WTC11 (cell line): ENCODE measurements at regions not wholly inside any gene's neighbourhood (a gene's known extent, or its start where the extent isn't known, plus 50 kb on each side); places are given as distances from the start of the nearest gene placed in this dataset.

Experiments used
- ARID4B ChIP-seq: sonication (generic); formaldehyde crosslinking; IDR thresholded peaks from 2 replicates; pipeline ENCODE4 v1.8.0; 2023; ENCODE audit warnings: missing genetic modification reagents, mild to moderate bottlenecking, borderline replicate concordance
- FOXJ3 ChIP-seq: sonication (generic); formaldehyde crosslinking; IDR thresholded peaks from 2 replicates; pipeline ENCODE4 v1.9.0; 2021; ENCODE audit warnings: missing genetic modification reagents, mild to moderate bottlenecking, borderline replicate concordance
- IRF2 ChIP-seq: sonication (generic); formaldehyde crosslinking; IDR thresholded peaks from 2 replicates; pipeline ENCODE4 v1.8.0; 2022; ENCODE audit warnings: low read depth, missing genetic modification reagents, borderline replicate concordance
- NR2C2 ChIP-seq: sonication (generic); formaldehyde crosslinking; IDR thresholded peaks from 2 replicates; pipeline ENCODE4 v1.8.0; 2022; ENCODE audit warnings: mild to moderate bottlenecking, missing genetic modification reagents
- USF2 ChIP-seq: sonication (generic); formaldehyde crosslinking; IDR thresholded peaks from 2 replicates; pipeline ENCODE4 v1.8.1; 2023; ENCODE audit warnings: mild to moderate bottlenecking, missing genetic modification reagents, moderate library complexity
- TF ChIP-seq, protein P1 (sequence below): fragments of 200-600 bp; IDR thresholded peaks from 2 replicates; pipeline ENCODE4 v1.8.0; 2022; ENCODE audit warnings: antibody characterized with exemption
- TF ChIP-seq, protein P2 (sequence below): sonication (generic); formaldehyde crosslinking; IDR thresholded peaks from 2 replicates; pipeline ENCODE4 v1.8.1; 2023; ENCODE audit warnings: mild to moderate bottlenecking, missing genetic modification reagents, borderline replicate concordance
- TF ChIP-seq, protein P3 (sequence below): sonication (generic); formaldehyde crosslinking; IDR thresholded peaks from 2 replicates; pipeline ENCODE4 v1.8.1; 2023; ENCODE audit warnings: mild to moderate bottlenecking, missing genetic modification reagents
- TF ChIP-seq, protein P4 (sequence below): fragments of 250-450 bp; sonication (Bioruptor Pico); IDR thresholded peaks from 2 replicates; pipeline ENCODE4 v2.1.2; 2022; ENCODE audit warnings: mild to moderate bottlenecking, moderate library complexity
- TF ChIP-seq, protein P5 (sequence below): sonication (generic); formaldehyde crosslinking; IDR thresholded peaks from 2 replicates; pipeline ENCODE4 v1.8.0; 2022; ENCODE audit warnings: mild to moderate bottlenecking, missing genetic modification reagents

GRCh38 chr9:23438299-23438907 is 387.6 kb downstream of the ELAVL2 start:
- TF ChIP-seq, protein P1, sequence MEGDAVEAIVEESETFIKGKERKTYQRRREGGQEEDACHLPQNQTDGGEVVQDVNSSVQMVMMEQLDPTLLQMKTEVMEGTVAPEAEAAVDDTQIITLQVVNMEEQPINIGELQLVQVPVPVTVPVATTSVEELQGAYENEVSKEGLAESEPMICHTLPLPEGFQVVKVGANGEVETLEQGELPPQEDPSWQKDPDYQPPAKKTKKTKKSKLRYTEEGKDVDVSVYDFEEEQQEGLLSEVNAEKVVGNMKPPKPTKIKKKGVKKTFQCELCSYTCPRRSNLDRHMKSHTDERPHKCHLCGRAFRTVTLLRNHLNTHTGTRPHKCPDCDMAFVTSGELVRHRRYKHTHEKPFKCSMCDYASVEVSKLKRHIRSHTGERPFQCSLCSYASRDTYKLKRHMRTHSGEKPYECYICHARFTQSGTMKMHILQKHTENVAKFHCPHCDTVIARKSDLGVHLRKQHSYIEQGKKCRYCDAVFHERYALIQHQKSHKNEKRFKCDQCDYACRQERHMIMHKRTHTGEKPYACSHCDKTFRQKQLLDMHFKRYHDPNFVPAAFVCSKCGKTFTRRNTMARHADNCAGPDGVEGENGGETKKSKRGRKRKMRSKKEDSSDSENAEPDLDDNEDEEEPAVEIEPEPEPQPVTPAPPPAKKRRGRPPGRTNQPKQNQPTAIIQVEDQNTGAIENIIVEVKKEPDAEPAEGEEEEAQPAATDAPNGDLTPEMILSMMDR, result no peak
- TF ChIP-seq USF2 (CRISPR knock-in tag) (no peak), NR2C2 (CRISPR knock-in tag) (no peak), FOXJ3 (no peak), ARID4B (no peak), IRF2 (CRISPR knock-in tag) (no peak)
- TF ChIP-seq, protein P2, sequence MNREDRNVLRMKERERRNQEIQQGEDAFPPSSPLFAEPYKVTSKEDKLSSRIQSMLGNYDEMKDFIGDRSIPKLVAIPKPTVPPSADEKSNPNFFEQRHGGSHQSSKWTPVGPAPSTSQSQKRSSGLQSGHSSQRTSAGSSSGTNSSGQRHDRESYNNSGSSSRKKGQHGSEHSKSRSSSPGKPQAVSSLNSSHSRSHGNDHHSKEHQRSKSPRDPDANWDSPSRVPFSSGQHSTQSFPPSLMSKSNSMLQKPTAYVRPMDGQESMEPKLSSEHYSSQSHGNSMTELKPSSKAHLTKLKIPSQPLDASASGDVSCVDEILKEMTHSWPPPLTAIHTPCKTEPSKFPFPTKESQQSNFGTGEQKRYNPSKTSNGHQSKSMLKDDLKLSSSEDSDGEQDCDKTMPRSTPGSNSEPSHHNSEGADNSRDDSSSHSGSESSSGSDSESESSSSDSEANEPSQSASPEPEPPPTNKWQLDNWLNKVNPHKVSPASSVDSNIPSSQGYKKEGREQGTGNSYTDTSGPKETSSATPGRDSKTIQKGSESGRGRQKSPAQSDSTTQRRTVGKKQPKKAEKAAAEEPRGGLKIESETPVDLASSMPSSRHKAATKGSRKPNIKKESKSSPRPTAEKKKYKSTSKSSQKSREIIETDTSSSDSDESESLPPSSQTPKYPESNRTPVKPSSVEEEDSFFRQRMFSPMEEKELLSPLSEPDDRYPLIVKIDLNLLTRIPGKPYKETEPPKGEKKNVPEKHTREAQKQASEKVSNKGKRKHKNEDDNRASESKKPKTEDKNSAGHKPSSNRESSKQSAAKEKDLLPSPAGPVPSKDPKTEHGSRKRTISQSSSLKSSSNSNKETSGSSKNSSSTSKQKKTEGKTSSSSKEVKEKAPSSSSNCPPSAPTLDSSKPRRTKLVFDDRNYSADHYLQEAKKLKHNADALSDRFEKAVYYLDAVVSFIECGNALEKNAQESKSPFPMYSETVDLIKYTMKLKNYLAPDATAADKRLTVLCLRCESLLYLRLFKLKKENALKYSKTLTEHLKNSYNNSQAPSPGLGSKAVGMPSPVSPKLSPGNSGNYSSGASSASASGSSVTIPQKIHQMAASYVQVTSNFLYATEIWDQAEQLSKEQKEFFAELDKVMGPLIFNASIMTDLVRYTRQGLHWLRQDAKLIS, result no peak
- TF ChIP-seq, protein P3, sequence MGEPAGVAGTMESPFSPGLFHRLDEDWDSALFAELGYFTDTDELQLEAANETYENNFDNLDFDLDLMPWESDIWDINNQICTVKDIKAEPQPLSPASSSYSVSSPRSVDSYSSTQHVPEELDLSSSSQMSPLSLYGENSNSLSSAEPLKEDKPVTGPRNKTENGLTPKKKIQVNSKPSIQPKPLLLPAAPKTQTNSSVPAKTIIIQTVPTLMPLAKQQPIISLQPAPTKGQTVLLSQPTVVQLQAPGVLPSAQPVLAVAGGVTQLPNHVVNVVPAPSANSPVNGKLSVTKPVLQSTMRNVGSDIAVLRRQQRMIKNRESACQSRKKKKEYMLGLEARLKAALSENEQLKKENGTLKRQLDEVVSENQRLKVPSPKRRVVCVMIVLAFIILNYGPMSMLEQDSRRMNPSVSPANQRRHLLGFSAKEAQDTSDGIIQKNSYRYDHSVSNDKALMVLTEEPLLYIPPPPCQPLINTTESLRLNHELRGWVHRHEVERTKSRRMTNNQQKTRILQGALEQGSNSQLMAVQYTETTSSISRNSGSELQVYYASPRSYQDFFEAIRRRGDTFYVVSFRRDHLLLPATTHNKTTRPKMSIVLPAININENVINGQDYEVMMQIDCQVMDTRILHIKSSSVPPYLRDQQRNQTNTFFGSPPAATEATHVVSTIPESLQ, result no peak
- TF ChIP-seq, protein P4, sequence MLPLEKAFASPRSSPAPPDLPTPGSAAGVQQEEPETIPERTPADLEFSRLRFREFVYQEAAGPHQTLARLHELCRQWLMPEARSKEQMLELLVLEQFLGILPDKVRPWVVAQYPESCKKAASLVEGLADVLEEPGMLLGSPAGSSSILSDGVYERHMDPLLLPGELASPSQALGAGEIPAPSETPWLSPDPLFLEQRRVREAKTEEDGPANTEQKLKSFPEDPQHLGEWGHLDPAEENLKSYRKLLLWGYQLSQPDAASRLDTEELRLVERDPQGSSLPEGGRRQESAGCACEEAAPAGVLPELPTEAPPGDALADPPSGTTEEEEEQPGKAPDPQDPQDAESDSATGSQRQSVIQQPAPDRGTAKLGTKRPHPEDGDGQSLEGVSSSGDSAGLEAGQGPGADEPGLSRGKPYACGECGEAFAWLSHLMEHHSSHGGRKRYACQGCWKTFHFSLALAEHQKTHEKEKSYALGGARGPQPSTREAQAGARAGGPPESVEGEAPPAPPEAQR, result no peak
- TF ChIP-seq, protein P5, sequence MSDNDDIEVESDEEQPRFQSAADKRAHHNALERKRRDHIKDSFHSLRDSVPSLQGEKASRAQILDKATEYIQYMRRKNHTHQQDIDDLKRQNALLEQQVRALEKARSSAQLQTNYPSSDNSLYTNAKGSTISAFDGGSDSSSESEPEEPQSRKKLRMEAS (CRISPR knock-in tag), result no peak
